Immature natural killer cell (primary cell): ENCODE measurements at regions not wholly inside any gene's neighbourhood (a gene's known extent, or its start where the extent isn't known, plus 50 kb on each side); places are given as distances from the start of the nearest gene placed in this dataset.

Experiments
- DNase-seq, 3 donors: peaks; one replicate each; pipeline ENCODE4 v3.0.0; 2022; ENCODE audit warnings: mixed read lengths in 1 of 3
- H3K27ac Mint-ChIP-seq, 6 donors: one replicate each; pipeline ENCODE4 v1.8.0; 2020; ENCODE audit warnings: mixed read lengths in 6 of 6, mild to moderate bottlenecking in 5 of 6, inconsistent platforms in 4 of 6, moderate library complexity in 3 of 6
- H3K27me3 Mint-ChIP-seq, 3 donors: one replicate each; pipeline ENCODE4 v1.8.0; 2020 to 2021; ENCODE audit warnings: low read depth in 3 of 3, mild to moderate bottlenecking in 3 of 3, mixed read lengths in 3 of 3, moderate library complexity in 3 of 3, inconsistent platforms in 1 of 3
- H3K36me3 Mint-ChIP-seq, 3 donors: one replicate each; pipeline ENCODE4 v1.8.0; 2020; ENCODE audit warnings: mixed read lengths in 3 of 3, inconsistent platforms in 2 of 3, mild to moderate bottlenecking in 2 of 3
- H3K4me1 Mint-ChIP-seq, 2 donors: one replicate each; pipeline ENCODE4 v1.8.0; 2020; ENCODE audit warnings: inconsistent platforms in 2 of 2, mild to moderate bottlenecking in 2 of 2, mixed read lengths in 2 of 2, moderate library complexity in 1 of 2
- H3K4me3 Mint-ChIP-seq, 5 donors: one replicate each; pipeline ENCODE4 v1.8.0; 2020; ENCODE audit warnings: mild to moderate bottlenecking in 5 of 5, mixed read lengths in 5 of 5, inconsistent platforms in 3 of 5, moderate library complexity in 3 of 5
- H3K9me3 Mint-ChIP-seq, 6 donors: one replicate each; pipeline ENCODE4 v1.8.0; 2020; ENCODE audit warnings: mild to moderate bottlenecking in 6 of 6, mixed read lengths in 6 of 6, inconsistent platforms in 4 of 6, moderate library complexity in 3 of 6

DNA sequence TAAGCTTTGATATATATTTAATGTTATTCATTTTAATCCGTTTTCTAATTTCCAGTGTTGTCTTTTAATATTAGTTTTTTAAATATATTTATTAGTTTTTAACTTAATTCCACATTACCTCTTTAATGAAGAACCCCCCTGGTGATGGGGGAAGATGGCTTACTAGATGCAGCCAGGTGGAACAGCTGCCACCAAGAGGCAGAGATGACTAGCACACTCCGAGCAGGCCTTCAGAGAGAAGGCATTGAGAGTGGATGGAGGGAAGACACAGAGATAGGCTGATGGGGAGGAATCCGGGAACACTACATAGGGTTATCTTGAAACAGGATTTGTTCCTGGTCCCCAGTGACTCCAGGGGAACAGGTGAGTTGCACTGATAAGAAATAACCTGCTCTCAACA is 771.6 kb downstream of the LRFN5 start:
- no peaks in the 10 kb centered on the region for H3K27me3 Mint-ChIP-seq
- DNase-seq, result no peak
- no peaks in the 10 kb centered on the region for H3K36me3 Mint-ChIP-seq
- no peaks in the 10 kb centered on the region for H3K4me1 Mint-ChIP-seq
- H3K9me3 Mint-ChIP-seq, result peaks cover 5 to 46% (median 14%) of the 10 kb centered on the region in 6 donors
- H3K27ac Mint-ChIP-seq, result no peak overlapping the region
- H3K4me3 Mint-ChIP-seq, result no peak overlapping the region

DNA sequence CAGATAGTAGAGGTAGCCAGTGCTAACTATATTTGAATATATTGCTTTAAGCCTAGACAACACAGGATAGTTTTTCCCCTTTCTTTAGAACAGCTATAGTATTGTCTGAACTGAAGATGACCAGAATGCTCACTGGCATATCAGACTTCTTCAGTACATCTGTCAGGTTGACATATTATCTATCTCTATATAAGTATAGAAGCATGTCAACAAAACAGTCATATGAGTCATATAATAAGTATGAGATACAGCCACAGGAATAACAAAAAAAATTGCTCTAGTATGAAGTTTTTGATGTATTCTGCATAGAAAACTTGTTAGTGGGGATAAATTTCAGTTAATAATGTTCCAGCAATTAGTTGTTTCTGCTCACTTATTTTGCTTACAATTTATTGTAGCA is 767.7 kb downstream of the LRFN5 start:
- Mint-ChIP-seq H3K27me3 (no peaks in the 10 kb centered on the region), H3K4me1 (no peaks in the 10 kb centered on the region), H3K4me3 (no peak overlapping the region), H3K36me3 (no peaks in the 10 kb centered on the region), H3K27ac (no peak overlapping the region), H3K9me3 (peaks cover 5 to 35% (median 18%) of the 10 kb centered on the region in 6 donors)
- no peak for DNase-seq

DNA sequence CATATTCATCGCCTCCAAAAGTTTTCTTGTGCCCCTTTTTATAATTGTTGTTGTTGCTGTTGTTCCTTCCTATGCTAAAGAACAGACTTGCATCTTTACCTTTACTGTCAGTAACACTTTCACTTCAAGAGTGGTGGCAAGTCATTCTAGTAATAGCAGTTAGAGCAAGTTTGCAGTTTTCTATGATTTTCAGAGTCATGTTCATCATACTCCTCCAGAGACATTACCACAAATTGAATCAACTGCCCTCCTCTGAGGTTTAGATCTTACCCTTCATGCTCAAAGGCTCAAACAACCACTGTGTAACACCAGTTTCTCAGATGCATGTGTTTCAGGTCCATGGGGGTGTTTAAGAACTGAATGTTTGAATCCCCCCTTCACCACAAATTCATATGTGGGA is 763.4 kb downstream of the LRFN5 start:
- Mint-ChIP-seq H3K27ac (no peak overlapping the region), H3K4me1 (no peaks in the 10 kb centered on the region), H3K27me3 (no peaks in the 10 kb centered on the region), H3K4me3 (no peak overlapping the region), H3K9me3 (peaks cover 0 to 22% (median 17%) of the 10 kb centered on the region in 6 donors), H3K36me3 (no peaks in the 10 kb centered on the region)
- DNase-seq, result no peak

- Mint-ChIP-seq H3K4me1 (no peaks in the 10 kb centered on the region), H3K36me3 (no peaks in the 10 kb centered on the region)
Observed at GRCh38 chr14:42368234-42368633, 761.6 kb downstream of the LRFN5 start.

GRCh38 chr14:42353315-42353714 is 746.6 kb downstream of the LRFN5 start:
- no peaks in the 10 kb centered on the region for H3K4me1 Mint-ChIP-seq
- no peak for DNase-seq
- H3K27me3 Mint-ChIP-seq, result no peaks in the 10 kb centered on the region
- H3K4me3 Mint-ChIP-seq, result no peak overlapping the region
- H3K36me3 Mint-ChIP-seq, result no peaks in the 10 kb centered on the region
- H3K27ac Mint-ChIP-seq, result no peak overlapping the region
- H3K9me3 Mint-ChIP-seq, result peaks cover 7 to 31% (median 17%) of the 10 kb centered on the region in 6 donors

More at GRCh38 chr14:42368234-42368633, 761.6 kb downstream of the LRFN5 start:
- Mint-ChIP-seq H3K4me3 (no peak overlapping the region), H3K9me3 (peaks cover 0 to 32% (median 19%) of the 10 kb centered on the region in 6 donors), H3K27ac (no peak overlapping the region), H3K27me3 (peaks cover 0 to 3% (median 0%) of the 10 kb centered on the region in 3 donors)
- no peak for DNase-seq

DNA sequence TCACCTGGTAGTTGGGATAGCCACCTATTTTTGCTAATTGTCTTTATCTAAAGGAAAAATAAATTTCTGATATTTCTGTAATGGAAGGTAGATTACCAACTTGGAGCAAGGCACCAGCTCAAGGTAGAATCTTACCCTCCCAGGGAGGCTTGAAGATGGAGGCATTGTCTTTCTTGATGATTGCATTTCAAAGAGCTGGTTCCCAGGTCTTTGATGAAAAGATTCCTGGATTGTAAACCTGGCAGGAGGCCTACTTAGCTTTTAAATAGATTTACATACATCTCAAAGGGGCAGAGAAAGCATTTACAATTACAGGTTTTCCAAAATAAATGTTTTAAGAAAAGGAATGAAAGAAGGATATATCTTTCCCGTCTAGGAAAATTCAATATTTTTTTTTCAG is 729.2 kb downstream of the LRFN5 start:
- no peak for DNase-seq
- H3K27ac Mint-ChIP-seq, result no peak overlapping the region
- H3K4me1 Mint-ChIP-seq, result no peaks in the 10 kb centered on the region
- no peak overlapping the region for H3K4me3 Mint-ChIP-seq
- no peaks in the 10 kb centered on the region for H3K36me3 Mint-ChIP-seq
- H3K9me3 Mint-ChIP-seq, result peaks cover 5 to 40% (median 25%) of the 10 kb centered on the region in 6 donors
- peaks cover 0 to 1% (median 0%) of the 10 kb centered on the region in 3 donors for H3K27me3 Mint-ChIP-seq

DNA sequence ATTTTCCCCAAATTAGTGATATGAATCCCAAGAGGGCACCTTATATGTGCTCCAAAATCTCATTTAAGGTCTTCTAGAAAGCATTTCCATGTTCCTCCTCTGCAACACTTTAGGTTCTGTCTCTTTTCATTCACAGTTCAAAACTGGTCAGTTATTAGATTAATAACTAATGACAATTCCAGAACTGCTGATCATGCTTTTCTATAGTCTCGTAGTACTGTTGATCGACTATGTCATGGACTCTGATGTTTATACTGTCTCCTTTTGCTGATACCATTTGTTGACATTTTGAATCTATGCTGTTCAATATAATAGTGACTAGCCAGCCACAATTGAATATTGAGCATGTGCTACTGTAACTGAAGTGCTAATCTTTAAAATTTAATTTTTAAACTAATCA is 728.3 kb downstream of the LRFN5 start:
- peaks cover 0 to 1% (median 0%) of the 10 kb centered on the region in 3 donors for H3K27me3 Mint-ChIP-seq
- no peaks in the 10 kb centered on the region for H3K4me1 Mint-ChIP-seq
- no peak for DNase-seq
- no peak overlapping the region for H3K27ac Mint-ChIP-seq
- H3K9me3 Mint-ChIP-seq, result peaks cover 5 to 36% (median 18%) of the 10 kb centered on the region in 6 donors
- no peak overlapping the region for H3K4me3 Mint-ChIP-seq
- no peaks in the 10 kb centered on the region for H3K36me3 Mint-ChIP-seq

GRCh38 chr14:42323426-42323825 is 716.8 kb downstream of the LRFN5 start:
- Mint-ChIP-seq H3K9me3 (peaks cover 24 to 79% (median 36%) of the 10 kb centered on the region in 6 donors), H3K4me1 (no peaks in the 10 kb centered on the region), H3K36me3 (peaks cover 0 to 6% (median 4%) of the 10 kb centered on the region in 3 donors), H3K27me3 (no peaks in the 10 kb centered on the region), H3K27ac (no peak overlapping the region), H3K4me3 (no peak overlapping the region)
- DNase-seq, result no peak

- Mint-ChIP-seq H3K4me1 (no peaks in the 10 kb centered on the region), H3K27me3 (no peaks in the 10 kb centered on the region), H3K4me3 (no peak overlapping the region), H3K27ac (no peak overlapping the region), H3K9me3 (peaks cover 20 to 75% (median 37%) of the 10 kb centered on the region in 6 donors), H3K36me3 (peaks cover 0 to 4% (median under 1%) of the 10 kb centered on the region in 3 donors)
- DNase-seq, result no peak
Observed at GRCh38 chr14:42322531-42323284, 716.0 kb downstream of the LRFN5 start.

GRCh38 chr14:42319996-42320395 is 713.3 kb downstream of the LRFN5 start:
- no peak overlapping the region for H3K4me3 Mint-ChIP-seq
- H3K27ac Mint-ChIP-seq, result no peak overlapping the region
- peaks cover 0 to 1% (median 0%) of the 10 kb centered on the region in 3 donors for H3K27me3 Mint-ChIP-seq
- peaks cover 0 to 4% (median 0%) of the 10 kb centered on the region in 3 donors for H3K36me3 Mint-ChIP-seq
- H3K9me3 Mint-ChIP-seq, result peaks cover 17 to 65% (median 32%) of the 10 kb centered on the region in 6 donors
- no peak for DNase-seq
- H3K4me1 Mint-ChIP-seq, result no peaks in the 10 kb centered on the region

- H3K4me3 Mint-ChIP-seq, result no peak overlapping the region
- no peaks in the 10 kb centered on the region for H3K4me1 Mint-ChIP-seq
- peaks cover 23 to 62% (median 28%) of the 10 kb centered on the region in 6 donors for H3K9me3 Mint-ChIP-seq
- H3K27me3 Mint-ChIP-seq, result peaks cover 0 to 1% (median 0%) of the 10 kb centered on the region in 3 donors
- no peaks in the 10 kb centered on the region for H3K36me3 Mint-ChIP-seq
- no peak for DNase-seq
- H3K27ac Mint-ChIP-seq, result no peak overlapping the region
Observed at GRCh38 chr14:42316693-42317092, 710.0 kb downstream of the LRFN5 start.

DNA sequence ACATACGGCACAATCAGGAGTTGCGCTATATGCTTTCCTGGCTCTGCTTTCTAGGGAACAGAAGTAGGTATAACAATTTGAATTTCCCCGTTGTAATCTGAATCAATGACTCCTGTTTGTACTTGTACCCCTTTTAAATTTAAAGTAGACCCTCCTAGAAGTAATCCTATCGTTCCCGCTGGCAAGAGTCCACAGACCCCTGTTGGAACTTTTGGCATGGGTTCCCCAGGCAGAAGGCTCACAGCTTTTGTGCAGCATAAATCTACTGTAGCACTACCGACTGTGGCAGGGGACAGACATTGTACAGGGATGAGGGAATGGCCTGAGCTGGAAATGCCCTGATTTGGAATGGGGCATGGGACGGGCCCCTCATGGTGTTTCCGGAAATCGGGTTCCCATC is 705.2 kb downstream of the LRFN5 start:
- Mint-ChIP-seq H3K4me3 (no peak overlapping the region), H3K4me1 (no peaks in the 10 kb centered on the region), H3K36me3 (peaks cover 0 to 4% (median 0%) of the 10 kb centered on the region in 3 donors), H3K9me3 (peaks cover 20 to 80% (median 46%) of the 10 kb centered on the region in 6 donors), H3K27ac (no peak overlapping the region), H3K27me3 (peaks cover 0 to 3% (median 0%) of the 10 kb centered on the region in 3 donors)
- DNase-seq, result no peak

DNA sequence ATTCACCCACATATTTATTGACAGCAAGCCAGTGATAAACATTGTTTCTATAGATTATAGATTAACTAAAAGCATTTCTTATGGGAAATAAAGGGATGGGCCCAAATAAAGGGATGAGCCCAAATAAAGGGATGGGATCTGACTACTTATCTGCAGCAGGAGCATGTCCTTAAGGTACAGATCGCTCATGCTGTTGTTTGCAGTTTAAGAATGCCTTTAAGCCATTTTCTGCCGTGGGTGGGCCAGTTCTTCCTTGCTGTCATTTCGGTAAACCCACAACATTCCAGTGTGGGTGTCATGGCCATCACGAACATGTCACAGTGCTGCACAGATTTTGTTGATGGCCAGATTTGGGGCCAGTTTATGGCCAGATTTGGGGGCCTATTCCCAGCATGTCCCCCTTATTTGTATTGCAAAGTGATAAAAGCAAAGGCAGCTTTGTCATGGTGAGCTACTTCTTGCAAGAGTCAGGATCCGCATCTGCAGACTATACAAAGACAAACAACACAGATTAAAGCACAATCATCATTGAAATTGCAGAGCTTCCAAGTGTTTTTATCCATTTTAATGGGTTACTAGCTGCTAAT is 700.7 kb downstream of the LRFN5 start:
- no peak for DNase-seq
- Mint-ChIP-seq H3K9me3 (peaks cover 17 to 69% (median 50%) of the 10 kb centered on the region in 6 donors), H3K27ac (no peak overlapping the region), H3K4me3 (no peak overlapping the region), H3K27me3 (peaks cover 0 to 1% (median 0%) of the 10 kb centered on the region in 3 donors), H3K4me1 (no peaks in the 10 kb centered on the region), H3K36me3 (peaks cover 0 to 4% (median 0%) of the 10 kb centered on the region in 3 donors)

DNA sequence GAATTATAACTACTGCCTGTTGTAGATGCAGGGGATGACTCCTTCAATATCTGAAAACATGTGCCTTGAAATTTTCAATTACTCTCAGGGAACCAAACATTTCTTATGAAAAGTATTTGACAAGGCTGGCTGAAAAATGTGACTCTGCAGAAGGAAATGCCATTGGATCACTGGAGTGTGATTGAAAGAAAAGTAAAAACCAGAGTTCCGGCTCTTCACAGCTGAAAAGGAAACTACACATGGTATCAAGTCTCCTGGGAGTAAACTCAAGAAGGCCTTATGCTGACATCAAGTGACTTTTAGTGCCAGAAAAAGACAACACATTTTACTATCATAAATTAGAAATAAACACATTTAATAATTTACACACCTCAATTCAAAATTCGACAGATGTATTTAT is 693.0 kb downstream of the LRFN5 start:
- peaks cover 5 to 37% (median 16%) of the 10 kb centered on the region in 6 donors for H3K9me3 Mint-ChIP-seq
- H3K36me3 Mint-ChIP-seq, result no peaks in the 10 kb centered on the region
- H3K27me3 Mint-ChIP-seq, result peaks cover 0 to 2% (median 0%) of the 10 kb centered on the region in 3 donors
- H3K4me1 Mint-ChIP-seq, result no peaks in the 10 kb centered on the region
- DNase-seq, result no peak
- no peak overlapping the region for H3K4me3 Mint-ChIP-seq
- no peak overlapping the region for H3K27ac Mint-ChIP-seq
